MM.1S (cell line): ENCODE measurements at regions not wholly inside any gene's neighbourhood (a gene's known extent, or its start where the extent isn't known, plus 50 kb on each side); places are given as distances from the start of the nearest gene placed in this dataset.

Experiments
- EZH2 ChIP-seq: fragments of 300-600 bp; sonication (generic); optimal IDR thresholded peaks from 2 replicates; pipeline ENCODE3; 2017; ENCODE audit warnings: low read depth, mild to moderate bottlenecking, antibody characterized with exemption, low read length, mixed read lengths
- EZH2phosphoT487 ChIP-seq: fragments of 300-600 bp; sonication (generic); IDR thresholded peaks from 2 replicates; pipeline ENCODE4 v1.6.1; 2018; ENCODE audit warnings: antibody characterized with exemption, low read length
- TF ChIP-seq, protein P1 (sequence below): fragments of 300-600 bp; sonication (generic); IDR thresholded peaks from 2 replicates; pipeline ENCODE4 v1.5.1; 2016; ENCODE audit warnings: antibody characterized with exemption, low read length, mixed read lengths

DNA sequence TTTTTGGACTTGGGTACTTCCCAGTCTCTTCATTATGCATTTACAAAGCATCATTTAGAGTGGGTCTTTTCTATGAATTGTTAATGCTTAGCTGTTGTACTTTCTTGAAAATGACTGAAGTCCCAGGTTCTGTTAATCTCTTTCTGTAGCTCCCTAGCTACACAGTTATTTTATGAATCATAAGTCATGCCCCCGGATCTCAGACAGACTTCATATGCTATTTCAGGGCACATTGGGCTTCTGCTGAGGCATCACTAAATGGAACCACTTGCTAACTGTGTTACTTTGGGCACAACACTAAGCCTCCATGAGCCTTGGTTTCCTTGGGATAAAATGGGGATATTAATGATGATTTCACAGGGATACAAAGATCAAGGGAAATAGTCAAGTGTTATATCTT is 55.5 kb upstream of the RBM15 start:
- TF ChIP-seq, protein P1, sequence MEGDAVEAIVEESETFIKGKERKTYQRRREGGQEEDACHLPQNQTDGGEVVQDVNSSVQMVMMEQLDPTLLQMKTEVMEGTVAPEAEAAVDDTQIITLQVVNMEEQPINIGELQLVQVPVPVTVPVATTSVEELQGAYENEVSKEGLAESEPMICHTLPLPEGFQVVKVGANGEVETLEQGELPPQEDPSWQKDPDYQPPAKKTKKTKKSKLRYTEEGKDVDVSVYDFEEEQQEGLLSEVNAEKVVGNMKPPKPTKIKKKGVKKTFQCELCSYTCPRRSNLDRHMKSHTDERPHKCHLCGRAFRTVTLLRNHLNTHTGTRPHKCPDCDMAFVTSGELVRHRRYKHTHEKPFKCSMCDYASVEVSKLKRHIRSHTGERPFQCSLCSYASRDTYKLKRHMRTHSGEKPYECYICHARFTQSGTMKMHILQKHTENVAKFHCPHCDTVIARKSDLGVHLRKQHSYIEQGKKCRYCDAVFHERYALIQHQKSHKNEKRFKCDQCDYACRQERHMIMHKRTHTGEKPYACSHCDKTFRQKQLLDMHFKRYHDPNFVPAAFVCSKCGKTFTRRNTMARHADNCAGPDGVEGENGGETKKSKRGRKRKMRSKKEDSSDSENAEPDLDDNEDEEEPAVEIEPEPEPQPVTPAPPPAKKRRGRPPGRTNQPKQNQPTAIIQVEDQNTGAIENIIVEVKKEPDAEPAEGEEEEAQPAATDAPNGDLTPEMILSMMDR: no peak
- TF ChIP-seq EZH2phosphoT487: no peak
- no peak for TF ChIP-seq EZH2
